Upper lobe of right lung (tissue), 1 donor: ENCODE measurements at regions not wholly inside any gene's neighbourhood (a gene's known extent, or its start where the extent isn't known, plus 50 kb on each side); places are given as distances from the start of the nearest gene placed in this dataset.

ENCODE experiments used
- ATAC-seq: fragments of 200-7000 bp; cut with Tn5 transposase; one replicate; pipeline ENCODE4 v1.9.1; 2020; ENCODE audit warnings: mild to moderate bottlenecking, moderate library complexity
- DNase-seq: peaks from one replicate; pipeline ENCODE4 v3.0.0-alpha.2; 2020
- H3K27ac ChIP-seq: fragments of 200-600 bp; one replicate; pipeline ENCODE4 v1.8.0; 2022
- H3K27me3 ChIP-seq: fragments of 200-600 bp; one replicate; pipeline ENCODE4 v1.8.0; 2022; ENCODE audit warnings: mild to moderate bottlenecking
- H3K36me3 ChIP-seq: fragments of 200-600 bp; one replicate; pipeline ENCODE4 v1.8.0; 2022
- H3K4me1 ChIP-seq: fragments of 200-600 bp; one replicate; pipeline ENCODE4 v1.8.0; 2022
- H3K4me3 ChIP-seq: fragments of 200-600 bp; one replicate; pipeline ENCODE4 v1.8.0; 2022; ENCODE audit warnings: mild to moderate bottlenecking
- H3K9me3 ChIP-seq: fragments of 200-600 bp; one replicate; pipeline ENCODE4 v1.8.0; 2022
- CTCF ChIP-seq: fragments of 200-600 bp; IDR thresholded peaks from one replicate; pipeline ENCODE4 v1.8.0; 2022; ENCODE audit warnings: antibody characterized with exemption
- intact Hi-C: fragments of 100-400 bp; cut with DNase I; formaldehyde crosslinking; loops from one replicate; pipeline ENCODE4 v1.11.0; 2022
- donor health status: DM: no; HTN: yes; CAD: no; lungs with severe emphysema.

GRCh38 chr4:187063251-187063650 is 339.6 kb upstream of the FAT1 start:
- no peak for TF ChIP-seq CTCF
- intact Hi-C loops, result no loop called here
- ATAC-seq, result no peak
- no peak overlapping the region for H3K4me3 ChIP-seq
- no peak overlapping the region for H3K27ac ChIP-seq
- no peak for DNase-seq
- H3K36me3 ChIP-seq, result no peaks in the 10 kb centered on the region
- no peaks in the 10 kb centered on the region for H3K9me3 ChIP-seq
- no peaks in the 10 kb centered on the region for H3K4me1 ChIP-seq
- H3K27me3 ChIP-seq, result no peaks in the 10 kb centered on the region

- no peaks in the 10 kb centered on the region for H3K9me3 ChIP-seq
- no peaks in the 10 kb centered on the region for H3K4me1 ChIP-seq
- no peak for DNase-seq
- no peaks in the 10 kb centered on the region for H3K36me3 ChIP-seq
- H3K27me3 ChIP-seq, result no peaks in the 10 kb centered on the region
- ATAC-seq, result no peak
- no peak for TF ChIP-seq CTCF
- H3K27ac ChIP-seq, result no peak overlapping the region
- no peak overlapping the region for H3K4me3 ChIP-seq
- intact Hi-C loops, result no loop called here
Observed at GRCh38 chr4:187064033-187064432, 340.4 kb upstream of the FAT1 start.

- H3K27me3 ChIP-seq, result no peaks in the 10 kb centered on the region
- no peak for TF ChIP-seq CTCF
- no peak for ATAC-seq
- no peak overlapping the region for H3K4me3 ChIP-seq
- H3K27ac ChIP-seq, result no peak overlapping the region
- intact Hi-C loops, result no loop called here
- no peaks in the 10 kb centered on the region for H3K4me1 ChIP-seq
- H3K9me3 ChIP-seq, result no peaks in the 10 kb centered on the region
- H3K36me3 ChIP-seq, result no peaks in the 10 kb centered on the region
- DNase-seq, result no peak
Observed at GRCh38 chr4:187065396-187065795, 341.7 kb upstream of the FAT1 start.

DNA sequence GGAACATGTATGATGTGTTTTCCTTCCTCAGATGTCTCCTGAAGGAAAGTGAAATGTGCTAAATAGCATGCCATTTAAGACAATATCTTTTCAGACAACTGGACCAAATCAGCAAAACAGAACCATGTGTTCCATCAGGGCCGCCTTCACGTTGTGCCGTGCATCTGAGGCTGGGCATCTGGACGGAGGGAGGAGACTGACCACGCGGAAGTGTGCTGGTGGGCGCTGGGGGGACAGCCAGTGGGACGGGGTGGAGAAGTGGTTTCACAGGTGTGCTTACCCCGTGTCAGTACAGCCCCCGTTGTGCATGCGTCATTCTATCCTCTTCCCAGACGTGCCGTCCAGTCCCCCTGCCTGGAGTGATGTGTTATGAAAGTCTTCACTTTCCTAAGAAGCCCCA is 342.1 kb upstream of the FAT1 start:
- DNase-seq, result no peak
- H3K27ac ChIP-seq, result no peak overlapping the region
- no peaks in the 10 kb centered on the region for H3K27me3 ChIP-seq
- H3K4me1 ChIP-seq, result no peaks in the 10 kb centered on the region
- no peak for ATAC-seq
- no peak overlapping the region for H3K4me3 ChIP-seq
- intact Hi-C loops, result no loop called here
- no peaks in the 10 kb centered on the region for H3K9me3 ChIP-seq
- H3K36me3 ChIP-seq, result no peaks in the 10 kb centered on the region
- no peak for TF ChIP-seq CTCF

DNA sequence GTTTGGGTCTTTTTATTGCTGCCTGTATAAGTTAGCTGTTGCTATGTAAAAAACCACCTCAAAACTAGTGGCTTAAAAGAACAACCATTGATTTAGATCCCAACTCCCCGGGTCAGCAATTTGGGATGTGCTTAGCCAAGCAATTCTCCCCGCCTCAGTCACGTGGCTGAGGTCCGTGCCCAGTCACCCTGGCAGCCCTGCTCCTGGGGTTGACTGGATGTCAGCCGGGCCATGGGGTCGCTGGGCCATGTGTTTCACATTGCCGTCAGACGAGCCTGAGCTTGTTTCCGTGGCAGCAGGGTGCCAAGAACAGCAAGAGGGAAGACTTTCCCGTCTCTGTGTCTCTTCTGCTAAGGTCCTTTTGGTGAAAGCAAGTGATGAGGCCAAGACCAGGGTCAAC is 345.7 kb upstream of the FAT1 start:
- Histone ChIP-seq H3K4me1 (no peaks in the 10 kb centered on the region), H3K4me3 (no peak overlapping the region), H3K36me3 (no peaks in the 10 kb centered on the region), H3K9me3 (no peaks in the 10 kb centered on the region), H3K27ac (no peak overlapping the region), H3K27me3 (no peaks in the 10 kb centered on the region)
- intact Hi-C loops, result no loop called here
- no peak for TF ChIP-seq CTCF
- ATAC-seq (peak; percentile 41), DNase-seq (no peak)

GRCh38 chr4:187070158-187070557 is 346.5 kb upstream of the FAT1 start:
- intact Hi-C loops, result no loop called here
- no peaks in the 10 kb centered on the region for H3K4me1 ChIP-seq
- DNase-seq, result no peak
- no peak for ATAC-seq
- no peaks in the 10 kb centered on the region for H3K9me3 ChIP-seq
- H3K27me3 ChIP-seq, result no peaks in the 10 kb centered on the region
- no peak overlapping the region for H3K27ac ChIP-seq
- no peak for TF ChIP-seq CTCF
- H3K4me3 ChIP-seq, result no peak overlapping the region
- no peaks in the 10 kb centered on the region for H3K36me3 ChIP-seq
